Bronchial epithelial cell (primary cell): ENCODE measurements at regions not wholly inside any gene's neighbourhood (a gene's known extent, or its start where the extent isn't known, plus 50 kb on each side); places are given as distances from the start of the nearest gene placed in this dataset.
"Not testable (repeated sequence)": the region's sequence is repeated elsewhere in the genome, so short reads cannot be mapped to it uniquely, and the experiment has no call there.

ENCODE experiments used
- DNase-seq: peaks from one replicate; pipeline ENCODE4 v3.0.0-alpha.2; 2010; ENCODE audit warnings: low read depth
- FAIRE-seq: peaks from 2 replicates; lab custom pipeline; 2011; peaks lifted over from hg19 to GRCh38; lab: Jason Lieb, UNC
- H3K27me3 ChIP-seq: 2 replicates; pipeline ENCODE4 v1.5.1; 2011; ENCODE audit warnings: low read length; ENCODE audit not compliant: control insufficient read depth, insufficient read depth
- H3K36me3 ChIP-seq: 2 replicates; pipeline ENCODE4 v1.5.1; 2011; ENCODE audit warnings: low read length; ENCODE audit not compliant: control insufficient read depth, insufficient read depth
- H3K4me3 ChIP-seq: 2 replicates; pipeline ENCODE4 v1.5.1; 2011; ENCODE audit warnings: mild to moderate bottlenecking, low read depth, low read length, control low read depth
- TF ChIP-seq, protein P1 (sequence below): IDR thresholded peaks from 2 replicates; pipeline ENCODE4 v1.5.1; 2011; ENCODE audit warnings: mild to moderate bottlenecking, moderate library complexity, low read length, control low read depth, inconsistent platforms; ENCODE audit not compliant: insufficient read depth, severe bottlenecking

DNA sequence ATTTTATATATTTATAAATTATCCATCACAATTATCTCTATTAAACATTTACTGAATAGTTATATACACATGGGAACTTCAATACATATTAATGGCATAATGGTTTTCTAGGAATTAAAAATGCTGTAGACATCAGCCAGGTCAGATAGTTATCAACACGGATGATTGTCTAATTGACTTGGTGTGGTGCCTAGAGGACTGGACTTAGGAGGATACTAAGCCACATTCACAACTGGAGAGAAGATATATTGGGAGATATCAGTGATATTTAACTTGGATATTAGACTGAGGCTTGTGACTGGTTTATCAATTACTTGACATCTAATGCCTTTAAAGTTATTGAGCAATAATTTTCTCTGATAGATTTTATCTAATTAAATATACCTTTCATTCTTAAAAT lies 794.5 kb upstream of the ANO3 start:
- Histone ChIP-seq H3K36me3 (no peaks in the 10 kb centered on the region), H3K27me3 (no peaks in the 10 kb centered on the region), H3K4me3 (no peak overlapping the region)
- TF ChIP-seq, protein P1, sequence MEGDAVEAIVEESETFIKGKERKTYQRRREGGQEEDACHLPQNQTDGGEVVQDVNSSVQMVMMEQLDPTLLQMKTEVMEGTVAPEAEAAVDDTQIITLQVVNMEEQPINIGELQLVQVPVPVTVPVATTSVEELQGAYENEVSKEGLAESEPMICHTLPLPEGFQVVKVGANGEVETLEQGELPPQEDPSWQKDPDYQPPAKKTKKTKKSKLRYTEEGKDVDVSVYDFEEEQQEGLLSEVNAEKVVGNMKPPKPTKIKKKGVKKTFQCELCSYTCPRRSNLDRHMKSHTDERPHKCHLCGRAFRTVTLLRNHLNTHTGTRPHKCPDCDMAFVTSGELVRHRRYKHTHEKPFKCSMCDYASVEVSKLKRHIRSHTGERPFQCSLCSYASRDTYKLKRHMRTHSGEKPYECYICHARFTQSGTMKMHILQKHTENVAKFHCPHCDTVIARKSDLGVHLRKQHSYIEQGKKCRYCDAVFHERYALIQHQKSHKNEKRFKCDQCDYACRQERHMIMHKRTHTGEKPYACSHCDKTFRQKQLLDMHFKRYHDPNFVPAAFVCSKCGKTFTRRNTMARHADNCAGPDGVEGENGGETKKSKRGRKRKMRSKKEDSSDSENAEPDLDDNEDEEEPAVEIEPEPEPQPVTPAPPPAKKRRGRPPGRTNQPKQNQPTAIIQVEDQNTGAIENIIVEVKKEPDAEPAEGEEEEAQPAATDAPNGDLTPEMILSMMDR, result no peak
- FAIRE-seq, result no peak
- no peak for DNase-seq

DNA sequence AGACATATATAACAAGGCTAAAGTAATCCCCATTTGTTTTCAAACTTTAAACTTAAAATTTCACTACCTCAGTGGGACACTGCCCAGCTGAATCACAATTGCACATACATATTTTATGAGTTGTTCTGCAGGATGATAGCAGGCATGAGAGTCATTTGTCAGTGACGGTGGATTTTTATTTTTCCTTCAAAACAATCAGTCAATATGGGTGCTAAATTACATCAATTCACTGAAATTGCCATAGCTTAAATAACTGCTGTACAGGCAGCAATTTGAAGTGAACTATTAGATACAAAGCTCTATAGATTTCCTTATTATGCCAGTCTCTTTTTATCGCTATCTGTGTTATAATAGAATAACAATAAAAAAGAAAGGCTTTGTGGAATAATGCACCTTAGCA lies 784.6 kb upstream of the ANO3 start:
- Histone ChIP-seq H3K36me3 (no peaks in the 10 kb centered on the region), H3K4me3 (no peak overlapping the region), H3K27me3 (no peaks in the 10 kb centered on the region)
- no peak for FAIRE-seq
- TF ChIP-seq, protein P1, result no peak
- DNase-seq, result no peak

- no peaks in the 10 kb centered on the region for H3K27me3 ChIP-seq
- H3K4me3 ChIP-seq, result no peak overlapping the region
- DNase-seq, result no peak
- FAIRE-seq, result no peak
- no peaks in the 10 kb centered on the region for H3K36me3 ChIP-seq
- TF ChIP-seq, protein P1, result no peak
Observed at GRCh38 chr11:25562417-25562816, 769.5 kb upstream of the ANO3 start.

DNA sequence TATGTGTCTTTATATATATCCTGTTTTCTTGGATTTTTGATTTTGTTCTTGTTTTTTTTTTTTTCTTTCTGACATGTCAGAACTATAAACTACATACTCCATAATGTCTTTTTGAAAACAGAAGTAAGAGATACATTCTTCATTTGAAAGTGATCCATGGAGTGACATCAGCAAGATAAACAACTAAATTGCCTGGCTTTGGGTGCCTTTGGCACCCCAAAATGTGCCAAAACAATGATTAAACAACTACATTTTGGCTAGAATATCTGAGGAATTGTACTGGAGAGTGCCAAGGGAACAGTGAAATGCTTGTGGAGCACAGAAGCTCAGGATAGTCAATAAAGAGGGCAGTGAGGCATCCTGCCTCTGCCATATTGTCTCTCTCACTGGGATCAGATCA lies 766.1 kb upstream of the ANO3 start:
- DNase-seq, result no peak
- TF ChIP-seq, protein P1, result no peak
- no peak for FAIRE-seq
- Histone ChIP-seq H3K4me3 (no peak overlapping the region), H3K36me3 (no peaks in the 10 kb centered on the region), H3K27me3 (no peaks in the 10 kb centered on the region)

DNA sequence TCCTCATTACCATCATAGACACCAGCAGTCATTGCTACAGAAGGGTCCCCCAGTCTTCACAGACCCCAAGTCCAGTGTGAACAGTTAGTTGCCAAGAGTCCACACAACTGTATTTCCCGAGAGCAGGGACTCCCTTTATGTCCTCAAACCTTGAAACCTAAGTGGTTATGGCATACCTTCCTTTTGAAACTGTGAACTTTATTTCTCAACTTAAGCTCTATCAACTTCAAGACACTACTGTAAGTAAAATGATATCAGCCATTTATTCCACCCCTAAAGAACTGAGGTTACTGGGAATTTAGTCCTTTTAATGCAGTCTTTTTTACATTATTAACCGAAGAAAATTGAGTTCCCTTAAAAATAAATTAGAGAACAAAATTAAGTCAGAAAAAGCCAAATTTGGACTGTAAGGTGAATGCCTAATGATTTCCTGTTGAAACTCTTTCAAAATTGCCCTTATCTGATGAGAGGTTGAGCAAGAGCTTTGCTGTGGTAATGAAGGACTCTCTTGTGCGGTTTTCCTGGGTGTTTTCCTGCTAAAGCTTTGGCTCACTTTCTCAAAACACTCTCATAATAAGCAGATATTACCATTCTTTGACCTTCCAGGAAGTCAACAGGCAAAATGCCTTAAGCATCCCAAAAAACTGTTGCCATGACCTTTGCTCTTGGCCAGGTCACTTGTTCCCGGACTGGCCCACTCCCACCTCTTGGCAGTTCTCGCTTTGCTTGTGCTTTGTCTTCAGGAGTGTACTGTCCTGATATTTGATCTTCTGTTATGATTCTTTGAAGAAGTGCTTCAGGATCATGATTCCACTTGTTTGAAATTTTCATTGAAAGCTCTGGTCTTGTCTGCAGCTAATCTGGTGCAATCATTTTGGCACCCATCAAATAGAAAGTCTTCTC lies 765.4 kb upstream of the ANO3 start:
- no peak overlapping the region for H3K4me3 ChIP-seq
- TF ChIP-seq, protein P1, result no peak
- FAIRE-seq, result no peak

GRCh38 chr11:25576320-25576719 lies 755.6 kb upstream of the ANO3 start:
- H3K4me3 ChIP-seq, result no peak overlapping the region
- FAIRE-seq (no peak), DNase-seq (no peak)
- no peaks in the 10 kb centered on the region for H3K27me3 ChIP-seq
- no peaks in the 10 kb centered on the region for H3K36me3 ChIP-seq
- TF ChIP-seq, protein P1, result no peak

More for the DNA sequence above, 765.4 kb upstream of the ANO3 start:
- Histone ChIP-seq H3K36me3 (no peaks in the 10 kb centered on the region), H3K27me3 (no peaks in the 10 kb centered on the region)
- peak; percentile 5 for DNase-seq

DNA sequence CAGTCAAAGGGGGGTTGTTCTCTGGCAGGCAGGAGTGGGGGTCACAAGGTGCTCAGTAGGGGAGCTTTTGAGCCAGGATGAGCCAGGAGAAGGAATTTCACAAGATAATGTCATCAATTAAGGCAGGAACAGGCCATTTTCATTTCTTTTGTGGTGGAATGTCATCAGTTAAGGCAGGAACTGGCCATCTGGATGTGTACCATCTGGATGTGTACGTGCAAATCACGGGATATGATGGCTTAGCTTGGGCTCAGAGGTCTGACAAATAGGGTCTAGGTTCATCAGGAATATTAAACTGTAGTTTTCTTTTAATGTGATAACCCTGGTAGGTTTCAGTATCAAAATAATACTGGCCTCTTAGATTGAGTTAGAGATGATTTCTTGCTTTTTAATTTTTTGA lies 752.4 kb upstream of the ANO3 start:
- DNase-seq, H3K27me3 ChIP-seq, H3K36me3 ChIP-seq, FAIRE-seq, H3K4me3 ChIP-seq: not testable (repeated sequence)
